ENCODE measurements at regions not wholly inside any gene's neighbourhood (a gene's known extent, or its start where the extent isn't known, plus 50 kb on each side); places are given as distances from the start of the nearest gene placed in this dataset.
"Not testable (repeated sequence)": the region's sequence is repeated elsewhere in the genome, so short reads cannot be mapped to it uniquely, and the experiment has no call there.

DNA sequence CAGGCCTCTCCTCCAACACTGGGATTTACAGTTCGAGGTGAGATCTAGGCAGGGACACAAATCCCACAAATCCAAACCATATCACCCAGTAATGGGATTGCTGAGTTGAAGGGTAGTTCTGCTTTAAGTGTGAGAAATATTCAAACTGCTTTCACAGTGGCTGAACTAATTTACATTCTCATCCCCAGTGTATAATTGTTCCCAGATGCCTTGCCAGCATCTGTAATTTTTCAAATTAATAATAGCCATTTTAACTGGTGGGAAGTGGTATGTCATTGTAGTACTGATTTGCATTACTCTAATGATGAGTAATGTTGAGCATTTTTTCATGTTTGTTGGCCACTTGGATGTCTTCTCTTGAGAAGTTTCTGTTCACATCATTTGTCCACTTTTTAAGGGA lies 592.8 kb upstream of the GRM3 start:
- no peaks in the 10 kb centered on the region for H3K36me3 ChIP-seq
- TF ChIP-seq, protein P1, sequence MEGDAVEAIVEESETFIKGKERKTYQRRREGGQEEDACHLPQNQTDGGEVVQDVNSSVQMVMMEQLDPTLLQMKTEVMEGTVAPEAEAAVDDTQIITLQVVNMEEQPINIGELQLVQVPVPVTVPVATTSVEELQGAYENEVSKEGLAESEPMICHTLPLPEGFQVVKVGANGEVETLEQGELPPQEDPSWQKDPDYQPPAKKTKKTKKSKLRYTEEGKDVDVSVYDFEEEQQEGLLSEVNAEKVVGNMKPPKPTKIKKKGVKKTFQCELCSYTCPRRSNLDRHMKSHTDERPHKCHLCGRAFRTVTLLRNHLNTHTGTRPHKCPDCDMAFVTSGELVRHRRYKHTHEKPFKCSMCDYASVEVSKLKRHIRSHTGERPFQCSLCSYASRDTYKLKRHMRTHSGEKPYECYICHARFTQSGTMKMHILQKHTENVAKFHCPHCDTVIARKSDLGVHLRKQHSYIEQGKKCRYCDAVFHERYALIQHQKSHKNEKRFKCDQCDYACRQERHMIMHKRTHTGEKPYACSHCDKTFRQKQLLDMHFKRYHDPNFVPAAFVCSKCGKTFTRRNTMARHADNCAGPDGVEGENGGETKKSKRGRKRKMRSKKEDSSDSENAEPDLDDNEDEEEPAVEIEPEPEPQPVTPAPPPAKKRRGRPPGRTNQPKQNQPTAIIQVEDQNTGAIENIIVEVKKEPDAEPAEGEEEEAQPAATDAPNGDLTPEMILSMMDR (IDR thresholded peaks at IDR 0.05; ENCODE audit: low read depth, low read length) = no peak
- no peaks in the 10 kb centered on the region for H3K9me3 ChIP-seq (ENCODE audit: severe bottlenecking)
- no peak for DNase-seq
- no peaks in the 10 kb centered on the region for H3K27me3 ChIP-seq (ENCODE audit: insufficient read depth, low read depth, severe bottlenecking)
- H3K27ac ChIP-seq = no peak overlapping the region
- H3K4me3 ChIP-seq (ENCODE audit: low read depth, low read length) = no peak overlapping the region

DNA sequence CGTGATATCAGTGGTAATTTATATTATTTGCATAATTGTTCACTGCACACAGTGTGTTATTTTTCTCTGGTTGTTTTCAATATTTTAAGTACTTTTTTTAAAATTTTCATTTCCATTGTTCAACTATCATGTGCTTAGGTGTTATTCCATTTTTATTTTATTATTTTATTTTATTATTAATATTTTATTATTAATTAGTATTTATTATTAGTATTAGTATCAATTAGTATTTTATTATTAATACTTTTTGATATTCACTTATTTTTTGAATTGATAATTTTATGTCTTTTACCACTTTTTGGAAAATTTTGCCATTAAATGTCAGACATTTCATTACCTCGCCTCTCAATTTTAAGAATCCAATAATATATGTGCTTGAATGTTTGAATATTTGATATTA lies 593.8 kb upstream of the GRM3 start:
- H3K27me3 ChIP-seq (ENCODE audit: insufficient read depth, low read depth, severe bottlenecking) = no peaks in the 10 kb centered on the region

DNA sequence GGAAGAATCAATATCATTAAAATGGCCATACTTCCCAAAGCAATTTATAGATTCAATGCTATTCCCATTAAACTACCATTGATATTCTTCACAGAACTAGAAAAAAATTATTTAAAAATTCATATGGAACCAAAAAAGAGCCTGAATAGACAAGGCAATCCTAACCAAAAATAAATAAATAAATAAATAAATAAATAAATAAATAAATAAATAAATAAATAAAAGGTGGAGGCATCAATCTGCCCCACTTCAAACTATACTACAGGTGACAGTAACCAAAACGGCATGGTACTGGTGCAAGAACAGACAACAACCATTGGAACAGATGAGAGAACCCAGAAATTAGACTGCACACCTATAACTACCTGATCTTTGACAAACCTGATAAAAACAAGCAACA lies 598.5 kb upstream of the GRM3 start:
- not testable (repeated sequence) for H3K27ac ChIP-seq; DNase-seq; H3K27me3 ChIP-seq (ENCODE audit: insufficient read depth, low read depth, severe bottlenecking); H3K36me3 ChIP-seq; H3K4me3 ChIP-seq (ENCODE audit: low read depth, low read length); H3K9me3 ChIP-seq (ENCODE audit: severe bottlenecking)

More for the DNA sequence above, 593.8 kb upstream of the GRM3 start:
- H3K36me3 ChIP-seq = no peaks in the 10 kb centered on the region
- H3K27ac ChIP-seq = no peak overlapping the region
- H3K9me3 ChIP-seq (ENCODE audit: severe bottlenecking) = no peaks in the 10 kb centered on the region
- DNase-seq = no peak
- H3K4me3 ChIP-seq (ENCODE audit: low read depth, low read length) = no peak overlapping the region
- TF ChIP-seq, protein P1 (IDR thresholded peaks at IDR 0.05; ENCODE audit: low read depth, low read length) = no peak

DNA sequence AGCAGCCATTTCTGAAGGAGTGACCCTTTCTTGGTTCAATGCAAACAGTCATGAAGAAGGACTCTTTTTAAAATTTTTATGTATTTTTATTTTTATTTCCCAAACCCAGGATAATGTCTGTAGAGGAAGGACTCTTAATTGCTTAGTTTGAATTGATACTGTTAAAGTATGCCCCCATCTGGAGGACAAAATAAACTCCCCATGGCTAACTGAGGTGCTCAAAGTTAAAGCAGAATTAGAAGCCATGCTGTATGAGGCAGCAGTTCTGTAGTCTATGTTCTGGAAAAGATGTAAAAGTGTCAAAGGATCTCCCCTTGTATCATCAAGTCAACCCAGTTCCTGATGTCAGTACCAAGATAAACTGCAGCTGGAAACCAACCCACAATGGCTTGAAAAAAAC lies 617.9 kb upstream of the GRM3 start:
- TF ChIP-seq, protein P1 (IDR thresholded peaks at IDR 0.05; ENCODE audit: low read depth, low read length) = no peak
- DNase-seq = no peak
- Histone ChIP-seq H3K36me3 (no peaks in the 10 kb centered on the region), H3K27me3 (ENCODE audit: insufficient read depth, low read depth, severe bottlenecking) (no peaks in the 10 kb centered on the region), H3K27ac (no peak overlapping the region), H3K9me3 (ENCODE audit: severe bottlenecking) (no peaks in the 10 kb centered on the region), H3K4me3 (ENCODE audit: low read depth, low read length) (no peak overlapping the region)

DNA sequence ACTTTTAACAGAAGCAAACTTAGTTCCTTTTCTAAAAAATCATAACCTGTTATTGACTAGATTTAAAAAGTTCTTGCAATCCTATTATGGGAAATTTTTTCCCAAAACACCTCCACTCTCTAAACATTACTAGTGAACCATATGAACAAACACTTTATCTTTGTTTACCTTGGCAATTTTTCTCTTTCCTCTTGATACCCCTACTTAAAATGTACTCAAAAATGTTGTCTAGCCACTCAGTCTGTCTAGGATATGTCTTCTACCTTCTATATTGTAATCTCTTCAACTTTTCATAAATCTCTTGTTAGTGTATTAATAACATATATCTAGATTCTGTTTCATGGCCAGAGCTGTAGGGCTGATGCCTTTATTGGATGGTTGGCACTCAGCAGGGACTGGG lies 630.0 kb upstream of the GRM3 start:
- no peaks in the 10 kb centered on the region for H3K36me3 ChIP-seq
- no peak overlapping the region for H3K27ac ChIP-seq
- H3K27me3 ChIP-seq (ENCODE audit: insufficient read depth, low read depth, severe bottlenecking) = no peaks in the 10 kb centered on the region
- H3K9me3 ChIP-seq (ENCODE audit: severe bottlenecking) = no peaks in the 10 kb centered on the region
- no peak for DNase-seq
- no peak overlapping the region for H3K4me3 ChIP-seq (ENCODE audit: low read depth, low read length)
- TF ChIP-seq, protein P1 (IDR thresholded peaks at IDR 0.05; ENCODE audit: low read depth, low read length) = no peak

DNA sequence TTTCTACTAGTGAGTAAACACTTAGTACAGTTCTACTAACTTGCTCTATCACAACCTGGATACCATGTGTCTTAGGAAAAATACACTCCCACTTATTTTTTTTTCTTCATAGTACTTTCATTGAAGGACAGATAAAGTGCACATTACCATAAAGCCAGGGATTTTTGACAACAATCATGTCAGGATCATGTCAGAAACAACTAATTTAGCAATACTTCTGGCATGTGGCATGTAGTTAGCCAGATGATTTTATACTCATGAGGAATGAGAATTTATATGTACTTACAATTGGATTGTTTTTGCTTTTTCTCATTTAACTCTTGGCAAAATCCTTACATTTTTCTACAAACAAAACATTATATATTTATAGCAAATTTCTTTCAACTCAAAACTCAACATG lies 630.7 kb upstream of the GRM3 start:
- Histone ChIP-seq H3K9me3 (ENCODE audit: severe bottlenecking) (no peaks in the 10 kb centered on the region), H3K27me3 (ENCODE audit: insufficient read depth, low read depth, severe bottlenecking) (no peaks in the 10 kb centered on the region), H3K27ac (no peak overlapping the region), H3K4me3 (ENCODE audit: low read depth, low read length) (no peak overlapping the region), H3K36me3 (no peaks in the 10 kb centered on the region)
- TF ChIP-seq, protein P1 (IDR thresholded peaks at IDR 0.05; ENCODE audit: low read depth, low read length) = no peak
- no peak for DNase-seq
